Neural progenitor cell (in vitro differentiated cells): ENCODE measurements at regions not wholly inside any gene's neighbourhood (a gene's known extent, or its start where the extent isn't known, plus 50 kb on each side); places are given as distances from the start of the nearest gene placed in this dataset.
"Not testable (repeated sequence)": the region's sequence is repeated elsewhere in the genome, so short reads cannot be mapped to it uniquely, and the experiment has no call there.

Experiments used
- DNase-seq: peaks from one replicate; pipeline ENCODE4 v3.0.0-alpha.2; 2016; ENCODE audit warnings: low spot score
- H2AFZ ChIP-seq: fragments of 200-600 bp; sonication (generic); replicated peaks from 2 replicates; pipeline ENCODE4 v1.6.1; 2016; ENCODE audit warnings: antibody characterized with exemption
- H3F3A ChIP-seq: fragments of 200-600 bp; sonication (generic); 2 replicates; pipeline ENCODE4 v1.6.1; 2016; ENCODE audit warnings: antibody characterized with exemption, low read depth
- H3K27ac ChIP-seq: fragments of 200-600 bp; sonication (generic); 2 replicates; pipeline ENCODE4 v1.5.1; 2016; ENCODE audit warnings: mild to moderate bottlenecking
- H3K27me3 ChIP-seq: fragments of 200-600 bp; sonication (generic); 2 replicates; pipeline ENCODE4 v1.6.1; 2016; ENCODE audit warnings: mild to moderate bottlenecking, moderate library complexity
- H3K36me3 ChIP-seq: fragments of 200-600 bp; sonication (generic); 2 replicates; pipeline ENCODE4 v1.5.1; 2016
- H3K4me1 ChIP-seq: fragments of 200-600 bp; sonication (generic); 2 replicates; pipeline ENCODE4 v1.6.1; 2016; ENCODE audit warnings: mixed run types
- H3K4me2 ChIP-seq: fragments of 200-600 bp; sonication (generic); 2 replicates; pipeline ENCODE4 v1.6.1; 2016
- H3K4me3 ChIP-seq: fragments of 200-600 bp; sonication (generic); 2 replicates; pipeline ENCODE4 v1.5.1; 2016
- H3K79me2 ChIP-seq: fragments of 200-600 bp; sonication (generic); 2 replicates; pipeline ENCODE4 v1.6.1; 2016; ENCODE audit warnings: low read depth
- H3K9ac ChIP-seq: fragments of 200-600 bp; sonication (generic); 2 replicates; pipeline ENCODE4 v1.6.1; 2016
- H3K9me3 ChIP-seq: fragments of 200-600 bp; sonication (generic); 2 replicates; pipeline ENCODE4 v1.5.1; 2016; ENCODE audit warnings: low read depth
- H4K20me1 ChIP-seq: fragments of 200-600 bp; sonication (generic); 2 replicates; pipeline ENCODE4 v1.6.1; 2016; ENCODE audit warnings: low read depth
- H3K27ac Mint-ChIP-seq: 3 replicates; pipeline ENCODE4 v1.8.0; 2021; ENCODE audit warnings: mixed read lengths
- H3K27me3 Mint-ChIP-seq: 2 replicates; pipeline ENCODE4 v1.8.0; 2022; ENCODE audit warnings: low read depth, mild to moderate bottlenecking, inconsistent platforms, moderate library complexity, mixed read lengths; ENCODE audit not compliant: insufficient read depth
- H3K36me3 Mint-ChIP-seq: 3 replicates; pipeline ENCODE4 v1.8.0; 2021; ENCODE audit warnings: mixed read lengths
- H3K4me1 Mint-ChIP-seq: 3 replicates; pipeline ENCODE4 v1.8.0; 2021; ENCODE audit warnings: mixed read lengths
- H3K4me3 Mint-ChIP-seq: 3 replicates; pipeline ENCODE4 v1.8.0; 2021; ENCODE audit warnings: mild to moderate bottlenecking, moderate library complexity, mixed read lengths
- H3K9me3 Mint-ChIP-seq: 3 replicates; pipeline ENCODE4 v1.8.0; 2020; ENCODE audit warnings: mixed read lengths
- EZH2 ChIP-seq: fragments of 200-600 bp; sonication (generic); IDR thresholded peaks from 2 replicates; pipeline ENCODE4 v1.6.1; 2017; ENCODE audit warnings: antibody characterized with exemption, mild to moderate bottlenecking, moderate library complexity
- EZH2phosphoT487 ChIP-seq: fragments of 200-600 bp; sonication (generic); IDR thresholded peaks from 2 replicates; pipeline ENCODE4 v1.6.1; 2017; ENCODE audit warnings: antibody characterized with exemption
- TF ChIP-seq, protein P1 (sequence below): fragments of 200-600 bp; sonication (generic); IDR thresholded peaks from 2 replicates; pipeline ENCODE4 v1.5.1; 2017; ENCODE audit warnings: antibody characterized with exemption, mild to moderate bottlenecking

DNA sequence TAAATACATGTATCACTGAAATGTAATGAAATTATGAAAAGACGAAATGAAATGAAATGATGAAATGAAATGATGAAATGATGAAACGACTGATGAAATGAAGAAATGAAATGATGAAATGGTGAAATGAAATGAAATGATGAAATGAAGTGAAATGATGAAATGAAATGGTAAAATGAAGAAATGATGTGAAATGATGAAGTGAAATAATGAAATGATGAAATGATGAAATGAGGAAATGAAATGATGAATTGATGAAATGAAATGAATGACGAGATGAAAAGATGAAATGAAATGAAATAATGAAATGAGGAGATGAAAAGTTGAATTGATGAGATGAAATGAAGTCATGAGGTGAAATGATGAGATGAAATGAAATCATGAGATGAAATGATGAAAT lies 594.7 kb downstream of the TP53TG3F start:
- H3K79me2 ChIP-seq: no peaks in the 10 kb centered on the region
- peaks cover 44% of the 10 kb centered on the region for H3K9me3 Mint-ChIP-seq
- H2AFZ ChIP-seq: no peak overlapping the region
- no peaks in the 10 kb centered on the region for H3K36me3 Mint-ChIP-seq
- no peaks in the 10 kb centered on the region for H3K4me1 ChIP-seq
- H4K20me1 ChIP-seq: no peaks in the 10 kb centered on the region
- H3K4me1 Mint-ChIP-seq: no peaks in the 10 kb centered on the region
- peaks cover 5% of the 10 kb centered on the region for H3K27me3 Mint-ChIP-seq
- no peaks in the 10 kb centered on the region for H3K36me3 ChIP-seq
- no peak overlapping the region for H3K4me2 ChIP-seq
- DNase-seq: no peak
- no peak overlapping the region for H3K27ac ChIP-seq
- peaks cover 22% of the 10 kb centered on the region for H3K9me3 ChIP-seq
- no peak overlapping the region for H3K4me3 ChIP-seq
- TF ChIP-seq EZH2: no peak
- TF ChIP-seq, protein P1, sequence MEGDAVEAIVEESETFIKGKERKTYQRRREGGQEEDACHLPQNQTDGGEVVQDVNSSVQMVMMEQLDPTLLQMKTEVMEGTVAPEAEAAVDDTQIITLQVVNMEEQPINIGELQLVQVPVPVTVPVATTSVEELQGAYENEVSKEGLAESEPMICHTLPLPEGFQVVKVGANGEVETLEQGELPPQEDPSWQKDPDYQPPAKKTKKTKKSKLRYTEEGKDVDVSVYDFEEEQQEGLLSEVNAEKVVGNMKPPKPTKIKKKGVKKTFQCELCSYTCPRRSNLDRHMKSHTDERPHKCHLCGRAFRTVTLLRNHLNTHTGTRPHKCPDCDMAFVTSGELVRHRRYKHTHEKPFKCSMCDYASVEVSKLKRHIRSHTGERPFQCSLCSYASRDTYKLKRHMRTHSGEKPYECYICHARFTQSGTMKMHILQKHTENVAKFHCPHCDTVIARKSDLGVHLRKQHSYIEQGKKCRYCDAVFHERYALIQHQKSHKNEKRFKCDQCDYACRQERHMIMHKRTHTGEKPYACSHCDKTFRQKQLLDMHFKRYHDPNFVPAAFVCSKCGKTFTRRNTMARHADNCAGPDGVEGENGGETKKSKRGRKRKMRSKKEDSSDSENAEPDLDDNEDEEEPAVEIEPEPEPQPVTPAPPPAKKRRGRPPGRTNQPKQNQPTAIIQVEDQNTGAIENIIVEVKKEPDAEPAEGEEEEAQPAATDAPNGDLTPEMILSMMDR: no peak
- no peak for TF ChIP-seq EZH2phosphoT487
- H3K9ac ChIP-seq: no peak overlapping the region
- no peak overlapping the region for H3K27ac Mint-ChIP-seq
- H3K4me3 Mint-ChIP-seq: no peak overlapping the region
- H3K27me3 ChIP-seq: no peaks in the 10 kb centered on the region
- no peaks in the 10 kb centered on the region for H3F3A ChIP-seq

DNA sequence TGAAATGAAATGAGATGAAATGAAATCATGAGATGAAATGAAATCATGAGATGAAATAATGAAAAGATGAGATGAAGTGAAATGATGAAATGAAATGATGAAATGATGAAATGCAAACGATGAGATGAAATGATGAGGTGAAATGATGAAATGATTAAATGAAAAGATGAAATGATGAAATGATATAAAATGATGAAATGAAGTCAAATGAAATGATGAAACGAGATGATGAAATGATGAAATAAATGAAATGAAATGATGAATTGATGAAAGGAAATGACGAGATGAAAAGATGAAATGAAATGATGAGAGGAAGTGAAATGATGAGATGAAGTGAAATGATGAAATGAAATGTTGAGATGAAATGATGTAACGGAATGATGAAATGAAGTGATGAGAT lies 595.6 kb downstream of the TP53TG3F start:
- DNase-seq: no peak
- H3K27ac ChIP-seq: no peak overlapping the region
- H3K4me2 ChIP-seq: no peak overlapping the region
- H3K9me3 Mint-ChIP-seq: peaks cover 37% of the 10 kb centered on the region
- no peaks in the 10 kb centered on the region for H3K27me3 ChIP-seq
- no peak overlapping the region for H2AFZ ChIP-seq
- H3K79me2 ChIP-seq: no peaks in the 10 kb centered on the region
- peaks cover 5% of the 10 kb centered on the region for H3K27me3 Mint-ChIP-seq
- no peaks in the 10 kb centered on the region for H3F3A ChIP-seq
- H3K4me3 Mint-ChIP-seq: no peak overlapping the region
- no peak overlapping the region for H3K4me3 ChIP-seq
- peaks cover 22% of the 10 kb centered on the region for H3K9me3 ChIP-seq
- no peaks in the 10 kb centered on the region for H3K4me1 ChIP-seq
- no peaks in the 10 kb centered on the region for H3K36me3 ChIP-seq
- no peaks in the 10 kb centered on the region for H3K36me3 Mint-ChIP-seq
- no peak overlapping the region for H3K9ac ChIP-seq
- H4K20me1 ChIP-seq: no peaks in the 10 kb centered on the region
- no peak for TF ChIP-seq EZH2phosphoT487
- TF ChIP-seq, protein P1: no peak
- TF ChIP-seq EZH2: no peak
- H3K4me1 Mint-ChIP-seq: no peaks in the 10 kb centered on the region
- no peak overlapping the region for H3K27ac Mint-ChIP-seq

DNA sequence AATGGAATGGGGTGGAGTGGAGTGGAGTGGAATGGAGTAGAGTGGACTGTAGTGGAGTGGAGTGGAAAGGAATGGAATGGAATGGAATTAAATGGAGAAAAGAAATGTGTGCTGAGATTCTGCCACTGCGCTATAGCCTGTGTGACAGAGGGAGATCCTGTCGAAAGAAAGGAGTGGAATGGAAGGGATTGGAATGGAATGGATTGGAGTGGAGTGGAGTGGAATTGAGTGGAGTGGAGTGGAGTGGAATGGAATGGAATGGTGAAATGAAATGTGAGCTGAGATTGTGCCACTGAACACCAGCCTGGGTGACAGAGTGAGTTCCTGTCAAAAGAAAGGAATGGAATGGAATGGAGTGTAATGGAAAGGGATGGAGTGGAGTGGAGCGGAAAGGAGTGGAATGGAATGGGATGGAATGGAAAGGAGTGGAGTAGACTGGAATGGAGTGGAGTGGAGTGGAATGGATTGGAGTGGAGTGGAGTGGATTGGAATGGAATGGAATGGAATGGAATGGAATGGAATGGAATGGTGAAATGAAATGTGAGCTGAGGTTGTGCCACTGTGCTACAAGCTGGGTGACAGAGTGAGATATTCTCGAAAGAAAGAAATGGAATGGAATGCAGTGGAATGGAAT lies 603.3 kb downstream of the TP53TG3F start:
- not testable (repeated sequence) for H2AFZ ChIP-seq, H3K4me1 ChIP-seq, H3K4me1 Mint-ChIP-seq, H3K4me2 ChIP-seq, H3K36me3 ChIP-seq, H3K27ac ChIP-seq, H4K20me1 ChIP-seq, H3K27me3 ChIP-seq, H3K9ac ChIP-seq, H3K36me3 Mint-ChIP-seq, H3K4me3 Mint-ChIP-seq, H3K4me3 ChIP-seq, H3F3A ChIP-seq, DNase-seq, H3K79me2 ChIP-seq, H3K27ac Mint-ChIP-seq
- peaks cover 18% of the 10 kb centered on the region for H3K27me3 Mint-ChIP-seq
- H3K9me3 Mint-ChIP-seq: peaks cover 46% of the 10 kb centered on the region
- peaks cover 19% of the 10 kb centered on the region for H3K9me3 ChIP-seq

DNA sequence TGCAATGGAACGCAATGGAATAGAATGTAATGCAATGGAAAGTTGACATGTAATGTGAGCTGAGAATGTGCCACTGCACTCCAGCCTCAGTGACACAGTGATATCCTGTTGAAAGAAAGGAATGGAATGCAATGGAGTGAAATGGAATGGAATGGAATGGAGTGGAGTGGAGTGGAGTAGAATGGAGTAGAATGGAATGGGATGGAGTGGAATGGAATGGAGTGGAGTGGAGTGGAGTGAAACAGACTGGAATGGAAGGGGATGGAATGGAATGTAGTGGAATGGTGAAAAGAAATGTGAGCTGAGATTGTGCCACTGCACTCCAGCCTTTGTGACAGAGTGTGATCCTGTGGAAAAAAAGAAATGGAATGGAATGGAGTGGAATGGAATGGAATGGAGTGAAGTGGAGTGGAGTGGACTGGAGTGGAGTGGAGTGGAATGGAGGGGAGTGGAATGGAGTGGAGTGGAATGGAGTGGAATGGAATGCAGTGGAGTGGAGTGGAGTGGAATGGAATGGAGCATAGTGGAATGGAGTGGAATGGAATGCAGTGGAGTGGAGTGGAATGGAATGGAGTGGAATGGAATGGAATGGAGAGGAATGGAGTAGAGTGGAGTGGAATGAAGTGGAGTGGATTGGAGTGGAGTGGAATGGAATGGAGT lies 604.2 kb downstream of the TP53TG3F start:
- not testable (repeated sequence) for H3K4me2 ChIP-seq, H4K20me1 ChIP-seq, H3K79me2 ChIP-seq, H3K4me3 ChIP-seq, H3K9ac ChIP-seq, H2AFZ ChIP-seq, H3K4me1 Mint-ChIP-seq, H3K4me1 ChIP-seq, H3K27me3 ChIP-seq, DNase-seq, H3K27ac ChIP-seq, H3K36me3 Mint-ChIP-seq, H3K4me3 Mint-ChIP-seq, H3F3A ChIP-seq, H3K36me3 ChIP-seq, H3K27ac Mint-ChIP-seq
- peaks cover 18% of the 10 kb centered on the region for H3K27me3 Mint-ChIP-seq
- peaks cover 17% of the 10 kb centered on the region for H3K9me3 ChIP-seq
- peaks cover 51% of the 10 kb centered on the region for H3K9me3 Mint-ChIP-seq

DNA sequence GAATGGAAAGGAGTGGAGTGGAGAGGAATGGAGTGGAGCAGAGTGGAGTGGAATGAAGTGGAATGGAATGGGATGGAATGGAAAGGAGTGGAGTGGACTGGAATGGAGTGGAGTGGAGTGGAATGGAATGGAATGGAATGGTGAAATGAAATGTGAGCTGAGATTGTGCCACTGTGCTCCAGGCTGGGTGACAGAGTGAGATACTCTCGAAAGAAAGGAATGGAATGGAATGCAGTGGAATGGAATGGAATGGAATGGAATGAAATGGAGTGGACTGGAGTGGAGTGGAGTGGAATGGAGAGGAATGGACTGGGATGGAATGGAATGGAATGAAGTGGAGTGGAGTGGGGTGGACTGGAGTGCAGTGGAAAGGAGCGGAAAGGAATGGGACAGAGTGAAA lies 605.2 kb downstream of the TP53TG3F start:
- H3K4me1 Mint-ChIP-seq, DNase-seq, H4K20me1 ChIP-seq, H3K4me2 ChIP-seq, H3K27ac ChIP-seq, H3K36me3 Mint-ChIP-seq, H3K27me3 ChIP-seq, H3K79me2 ChIP-seq, H3K9ac ChIP-seq, H3K36me3 ChIP-seq, H3F3A ChIP-seq, H3K4me3 Mint-ChIP-seq, H3K4me1 ChIP-seq, H3K4me3 ChIP-seq, H2AFZ ChIP-seq, H3K27ac Mint-ChIP-seq: not testable (repeated sequence)
- Mint-ChIP-seq H3K27me3 (peaks cover 18% of the 10 kb centered on the region), H3K9me3 (peaks cover 58% of the 10 kb centered on the region)
- H3K9me3 ChIP-seq: peaks cover 13% of the 10 kb centered on the region

DNA sequence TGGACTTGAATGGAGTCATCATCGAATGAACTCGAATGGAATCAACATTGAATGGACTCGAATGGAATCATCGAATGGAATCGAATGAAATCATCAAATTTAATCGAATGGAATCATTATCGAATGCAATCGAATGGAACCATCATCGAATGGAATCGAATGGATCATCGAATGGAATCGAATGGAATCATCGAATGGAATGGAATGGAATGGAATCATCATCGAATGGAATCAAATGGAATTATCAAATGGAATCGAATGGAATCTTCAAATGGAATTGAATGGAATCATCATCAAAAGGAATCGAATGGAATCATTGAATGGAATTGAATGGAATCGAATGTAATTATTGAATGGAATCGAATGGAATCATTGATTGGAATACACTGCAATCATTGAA lies 610.3 kb downstream of the TP53TG3F start:
- H3K9ac ChIP-seq, H3K79me2 ChIP-seq, H3K4me3 ChIP-seq, H3K36me3 Mint-ChIP-seq, H3K27me3 ChIP-seq, H3K27ac ChIP-seq, H3K27ac Mint-ChIP-seq, H3K36me3 ChIP-seq, DNase-seq, H3K4me3 Mint-ChIP-seq, H3K4me1 ChIP-seq, H3F3A ChIP-seq, H2AFZ ChIP-seq, H3K27me3 Mint-ChIP-seq, H3K4me1 Mint-ChIP-seq, H4K20me1 ChIP-seq, H3K4me2 ChIP-seq: not testable (repeated sequence)
- H3K9me3 ChIP-seq: peaks cover 12% of the 10 kb centered on the region
- peaks cover 35% of the 10 kb centered on the region for H3K9me3 Mint-ChIP-seq
